HG02763 (cell line): ENCODE measurements at regions not wholly inside any gene's neighbourhood (a gene's known extent, or its start where the extent isn't known, plus 50 kb on each side); places are given as distances from the start of the nearest gene placed in this dataset.
"Not testable (repeated sequence)": the region's sequence is repeated elsewhere in the genome, so short reads cannot be mapped to it uniquely, and the experiment has no call there.

Experiments used
- ATAC-seq: cut with Tn5 transposase; IDR thresholded peaks from one replicate; pipeline ENCODE4 v1.9.1; 2021; ENCODE audit warnings: mild to moderate bottlenecking, moderate library complexity; ENCODE audit not compliant: unreplicated experiment

- ATAC-seq, result no peak
These were observed 150.9 kb upstream of the STMND1 start for GRCh38 chr6:16950825-16951495.

- no peak for ATAC-seq
These were observed 151.5 kb upstream of the STMND1 start for GRCh38 chr6:16950302-16950701.

GRCh38 chr6:16949716-16950115, 152.1 kb upstream of the STMND1 start:
- no peak for ATAC-seq

GRCh38 chr6:16948396-16948795, 153.5 kb upstream of the STMND1 start:
- ATAC-seq, result no peak

GRCh38 chr6:16947375-16948015, 154.4 kb upstream of the STMND1 start:
- no peak for ATAC-seq

- no peak for ATAC-seq
These were observed 157.3 kb upstream of the STMND1 start for GRCh38 chr6:16944596-16944995.

GRCh38 chr6:16939839-16940238, 162.0 kb upstream of the STMND1 start:
- ATAC-seq, result no peak

GRCh38 chr6:16939351-16939750, 162.5 kb upstream of the STMND1 start:
- ATAC-seq, result no peak

GRCh38 chr6:16936893-16937292, 165.0 kb upstream of the STMND1 start:
- ATAC-seq, result no peak

GRCh38 chr6:16933961-16934360, 167.9 kb upstream of the STMND1 start:
- ATAC-seq, result no peak

GRCh38 chr6:16933532-16933931, 168.3 kb upstream of the STMND1 start:
- no peak for ATAC-seq

GRCh38 chr6:16932920-16933319, 168.9 kb upstream of the STMND1 start:
- ATAC-seq, result no peak

- not testable (repeated sequence) for ATAC-seq
These were observed 169.8 kb upstream of the ATXN1 start for GRCh38 chr6:16931079-16931478.

GRCh38 chr6:16930432-16930831, 169.2 kb upstream of the ATXN1 start:
- no peak for ATAC-seq

GRCh38 chr6:16929809-16930208, 168.5 kb upstream of the ATXN1 start:
- no peak for ATAC-seq

GRCh38 chr6:16928387-16928786, 167.1 kb upstream of the ATXN1 start:
- ATAC-seq, result no peak

GRCh38 chr6:16927205-16927604, 165.9 kb upstream of the ATXN1 start:
- no peak for ATAC-seq

GRCh38 chr6:16925461-16925860, 164.2 kb upstream of the ATXN1 start:
- no peak for ATAC-seq

GRCh38 chr6:16922282-16922681, 161.0 kb upstream of the ATXN1 start:
- ATAC-seq, result no peak

- no peak for ATAC-seq
These were observed 160.3 kb upstream of the ATXN1 start for GRCh38 chr6:16921399-16922110.

GRCh38 chr6:16918586-16918985, 157.3 kb upstream of the ATXN1 start:
- ATAC-seq, result no peak

GRCh38 chr6:16914184-16914583, 152.9 kb upstream of the ATXN1 start:
- ATAC-seq, result no peak
